Peyer's patch (tissue), 4 donors: ENCODE measurements at regions not wholly inside any gene's neighbourhood (a gene's known extent, or its start where the extent isn't known, plus 50 kb on each side); places are given as distances from the start of the nearest gene placed in this dataset.

ENCODE experiments used
- DNase-seq, 3 donors: peaks; one replicate each; pipeline ENCODE4 v3.0.0-alpha.2; 2017 to 2019
- H3K27ac ChIP-seq, 4 donors: fragments of 200-600 bp; sonication (generic); one replicate each; pipeline ENCODE4 v1.5.1; 2016 to 2019
- H3K27me3 ChIP-seq, 2 donors: fragments of 200-600 bp; sonication (generic); one replicate each; pipeline ENCODE4 v1.5.1; 2019
- H3K36me3 ChIP-seq, 3 donors: fragments of 200-600 bp; sonication (generic); one replicate each; pipeline ENCODE4 v1.5.1; 2016 to 2019
- H3K4me1 ChIP-seq, 4 donors: fragments of 200-600 bp; sonication (generic); one replicate each; pipeline ENCODE4 v1.5.1; 2016 to 2019
- H3K4me3 ChIP-seq, 4 donors: fragments of 200-600 bp; sonication (generic); 1 replicate in 3 of 4; 2 replicates in 1 of 4; pipeline ENCODE4 v1.5.1; 2016 to 2019; ENCODE audit warnings: mild to moderate bottlenecking in 1 of 4
- H3K9me3 ChIP-seq, 4 donors: fragments of 200-600 bp; sonication (generic); one replicate each; pipeline ENCODE4 v1.5.1; 2016 to 2019; ENCODE audit warnings: mild to moderate bottlenecking in 1 of 4
- CTCF ChIP-seq, 6 experiments: fragments of 450-650 bp in 4 of 6; fragments of 200-600 bp in 2 of 6; sonication (generic) in 1 of 6; IDR thresholded peaks; one replicate each; pipeline ENCODE4 v1.5.1; 2017 to 2019; ENCODE audit warnings: antibody characterized with exemption in 6 of 6, mild to moderate bottlenecking in 3 of 6, moderate library complexity in 1 of 6
- POLR2A ChIP-seq, 2 donors: fragments of 450-650 bp; IDR thresholded peaks; one replicate each; pipeline ENCODE4 v1.5.1; 2017; ENCODE audit warnings: antibody characterized with exemption in 2 of 2, mild to moderate bottlenecking in 2 of 2, moderate library complexity in 2 of 2

DNA sequence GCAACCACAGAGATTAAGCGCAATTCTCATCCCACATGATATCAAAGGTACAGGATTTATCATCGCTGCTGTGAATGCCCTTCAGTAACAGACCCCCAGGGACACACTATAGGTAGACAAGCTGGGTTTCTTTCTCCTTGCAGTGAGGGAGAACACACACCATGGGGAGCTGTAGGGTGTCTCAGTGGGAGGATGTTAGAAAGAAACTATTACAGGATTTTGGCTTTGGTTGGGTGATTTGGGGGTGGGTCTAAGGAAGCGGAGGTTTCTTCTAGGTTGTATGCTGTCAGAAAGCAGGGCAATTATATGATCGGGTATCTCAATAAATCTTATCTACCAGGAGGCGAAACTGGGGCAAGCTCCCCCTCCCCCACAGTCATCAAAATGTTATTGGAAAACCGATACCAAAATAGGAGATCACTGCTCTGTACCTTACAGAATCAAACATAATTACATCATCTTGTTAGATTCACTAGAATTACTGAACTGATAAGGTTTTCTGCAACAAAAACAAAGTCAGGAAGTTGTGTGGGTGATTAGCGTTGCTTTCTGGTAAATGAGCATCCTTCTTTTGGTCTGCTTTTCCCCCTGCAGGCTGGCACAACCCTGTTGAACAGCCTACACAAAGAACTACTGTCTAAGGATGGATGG, 209.7 kb downstream of the TEX36 start:
- H3K4me1 ChIP-seq, result no peaks in the 10 kb centered on the region
- H3K27me3 ChIP-seq, result no peaks in the 10 kb centered on the region
- H3K27ac ChIP-seq, result no peak overlapping the region
- no peak for DNase-seq
- H3K4me3 ChIP-seq, result no peak overlapping the region
- H3K9me3 ChIP-seq, result no peaks in the 10 kb centered on the region
- TF ChIP-seq POLR2A (IDR thresholded peaks at IDR 0.05) (no peak), CTCF (IDR thresholded peaks at IDR 0.05) (no peak)
- no peaks in the 10 kb centered on the region for H3K36me3 ChIP-seq

- no peaks in the 10 kb centered on the region for H3K27me3 ChIP-seq
- no peak for DNase-seq
Observed at GRCh38 chr10:125472010-125472607, 210.9 kb downstream of the TEX36 start.

GRCh38 chr10:125468278-125468677, 214.7 kb downstream of the TEX36 start:
- no peak for DNase-seq
- Histone ChIP-seq H3K27me3 (no peaks in the 10 kb centered on the region), H3K9me3 (no peaks in the 10 kb centered on the region), H3K4me1 (no peaks in the 10 kb centered on the region), H3K27ac (no peak overlapping the region), H3K4me3 (no peak overlapping the region), H3K36me3 (no peaks in the 10 kb centered on the region)
- TF ChIP-seq POLR2A (IDR thresholded peaks at IDR 0.05) (no peak), CTCF (IDR thresholded peaks at IDR 0.05) (no peak)

More at GRCh38 chr10:125472010-125472607, 210.9 kb downstream of the TEX36 start:
- no peaks in the 10 kb centered on the region for H3K4me1 ChIP-seq
- no peaks in the 10 kb centered on the region for H3K9me3 ChIP-seq
- TF ChIP-seq POLR2A (IDR thresholded peaks at IDR 0.05) (no peak), CTCF (IDR thresholded peaks at IDR 0.05) (no peak)
- H3K36me3 ChIP-seq, result no peaks in the 10 kb centered on the region
- no peak overlapping the region for H3K27ac ChIP-seq
- no peak overlapping the region for H3K4me3 ChIP-seq

DNA sequence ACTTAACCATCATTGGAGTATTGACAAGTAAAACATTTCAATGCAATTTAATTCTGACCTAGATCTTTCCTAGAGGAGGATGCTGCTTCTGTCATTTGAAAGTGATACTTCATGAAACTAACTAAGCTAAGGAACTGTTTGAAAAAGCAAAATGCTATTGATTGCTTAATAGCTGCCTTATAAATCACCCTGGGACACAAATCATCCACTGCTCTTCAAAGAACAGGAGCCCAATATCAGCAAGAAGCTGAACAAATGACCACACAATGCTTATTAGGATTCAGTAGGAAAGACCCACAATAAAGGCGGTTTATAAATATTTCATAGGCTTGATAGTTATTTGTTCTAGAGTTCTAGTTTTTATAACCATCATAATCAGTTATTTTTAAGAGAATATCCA, 216.3 kb downstream of the TEX36 start:
- DNase-seq, result no peak
- no peak for TF ChIP-seq CTCF (IDR thresholded peaks at IDR 0.05)
- no peak for TF ChIP-seq POLR2A (IDR thresholded peaks at IDR 0.05)

DNA sequence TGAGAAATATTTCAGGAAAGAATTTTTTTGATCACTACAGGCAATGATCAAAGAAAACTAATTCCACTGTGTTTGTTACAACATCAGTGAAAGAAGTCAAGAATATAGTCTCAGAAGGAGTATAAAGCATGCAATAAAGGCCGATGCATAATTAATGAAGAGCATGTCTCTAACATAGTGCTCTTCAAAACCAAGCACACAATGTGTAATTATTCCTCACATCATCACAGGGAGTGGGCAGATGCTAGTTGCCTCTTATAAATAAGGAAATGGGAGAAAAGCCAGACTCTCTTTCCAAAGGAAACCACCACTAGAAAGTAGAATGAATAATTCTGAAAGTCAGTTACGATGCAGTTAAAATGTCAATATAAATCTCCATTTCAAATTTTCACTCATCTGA, 220.1 kb downstream of the TEX36 start:
- Histone ChIP-seq H3K36me3 (no peaks in the 10 kb centered on the region), H3K4me3 (no peak overlapping the region), H3K27me3 (no peaks in the 10 kb centered on the region), H3K27ac (no peak overlapping the region), H3K9me3 (no peaks in the 10 kb centered on the region), H3K4me1 (no peaks in the 10 kb centered on the region)
- no peak for TF ChIP-seq CTCF (IDR thresholded peaks at IDR 0.05)
- TF ChIP-seq POLR2A (IDR thresholded peaks at IDR 0.05), result no peak
- no peak for DNase-seq

More for the DNA sequence above, 216.3 kb downstream of the TEX36 start:
- no peaks in the 10 kb centered on the region for H3K4me1 ChIP-seq
- no peak overlapping the region for H3K4me3 ChIP-seq
- H3K27me3 ChIP-seq, result no peaks in the 10 kb centered on the region
- H3K9me3 ChIP-seq, result no peaks in the 10 kb centered on the region
- no peaks in the 10 kb centered on the region for H3K36me3 ChIP-seq
- no peak overlapping the region for H3K27ac ChIP-seq
